Heart left ventricle (tissue), 13 donors: ENCODE measurements at regions not wholly inside any gene's neighbourhood (a gene's known extent, or its start where the extent isn't known, plus 50 kb on each side); places are given as distances from the start of the nearest gene placed in this dataset.

ENCODE experiments used
- POLR2A ChIP-seq, 2 donors: fragments of 450-650 bp; IDR thresholded peaks; one replicate each; pipeline ENCODE4 v1.6.1; 2017; ENCODE audit warnings: antibody characterized with exemption in 2 of 2, mild to moderate bottlenecking in 2 of 2, moderate library complexity in 2 of 2
- TF ChIP-seq, protein P1 (sequence below), 12 donors: fragments of 200-600 bp; sonication (generic) in 4 of 12; IDR thresholded peaks; one replicate each; pipeline versions ENCODE4 v1.5.0 to v1.8.0; 2018 to 2022; ENCODE audit warnings: antibody characterized with exemption in 12 of 12, mild to moderate bottlenecking in 5 of 12
- donor health status: ischemic (EF 13 %, LVEDD 7.1; RV severe dilation, severe dysfunction).
- donor health status: DM: no; HTN: yes; CAD: no.
- donor health status: DM: no; HTN: no; CAD: no.
- donor health status: ischemic (EF 25% LVEDD 6.9; RV normal size, moderate dysfunction).
- donor health status: ischemic (EF 25% LVEDD 5.7; RV mildly dilated, moderate dysfunction).
- donor health status: ischemic (EF 35%, LVEDD 5.7; RV mildly dilated, moderate dysfunction).
- donor health status: nonischemic (EF 11% LVEDD 7.7; RV severe dilation, severe dysfunction).
- donor health status: DM: yes; HTN: yes; CAD: no.
- donor health status: PGD.
- donor health status: ischemic (EF 29% LVEDD 5.4; RV normal size, mild dysfunction).
- donor health status: nonischemic (EF 23%, LVEDD 6.1; RV moderate dilation, normal function).

- no peak for TF ChIP-seq POLR2A (IDR thresholded peaks at IDR 0.05)
- TF ChIP-seq, protein P1, sequence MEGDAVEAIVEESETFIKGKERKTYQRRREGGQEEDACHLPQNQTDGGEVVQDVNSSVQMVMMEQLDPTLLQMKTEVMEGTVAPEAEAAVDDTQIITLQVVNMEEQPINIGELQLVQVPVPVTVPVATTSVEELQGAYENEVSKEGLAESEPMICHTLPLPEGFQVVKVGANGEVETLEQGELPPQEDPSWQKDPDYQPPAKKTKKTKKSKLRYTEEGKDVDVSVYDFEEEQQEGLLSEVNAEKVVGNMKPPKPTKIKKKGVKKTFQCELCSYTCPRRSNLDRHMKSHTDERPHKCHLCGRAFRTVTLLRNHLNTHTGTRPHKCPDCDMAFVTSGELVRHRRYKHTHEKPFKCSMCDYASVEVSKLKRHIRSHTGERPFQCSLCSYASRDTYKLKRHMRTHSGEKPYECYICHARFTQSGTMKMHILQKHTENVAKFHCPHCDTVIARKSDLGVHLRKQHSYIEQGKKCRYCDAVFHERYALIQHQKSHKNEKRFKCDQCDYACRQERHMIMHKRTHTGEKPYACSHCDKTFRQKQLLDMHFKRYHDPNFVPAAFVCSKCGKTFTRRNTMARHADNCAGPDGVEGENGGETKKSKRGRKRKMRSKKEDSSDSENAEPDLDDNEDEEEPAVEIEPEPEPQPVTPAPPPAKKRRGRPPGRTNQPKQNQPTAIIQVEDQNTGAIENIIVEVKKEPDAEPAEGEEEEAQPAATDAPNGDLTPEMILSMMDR (IDR thresholded peaks at IDR 0.05) = no peak
Observed at GRCh38 chr3:109229174-109229847, 87.0 kb downstream of the DPPA2 start.
